Fibroblast of lung (primary cell): ENCODE measurements at regions not wholly inside any gene's neighbourhood (a gene's known extent, or its start where the extent isn't known, plus 50 kb on each side); places are given as distances from the start of the nearest gene placed in this dataset.

Source experiments
- EZH2 ChIP-seq: IDR thresholded peaks from 2 replicates; pipeline ENCODE4 v1.5.1; 2012; ENCODE audit warnings: low read length, control low read depth, mild to moderate bottlenecking; ENCODE audit errors: missing control alignments
- TF ChIP-seq, protein P1 (sequence below), 2 donors: IDR thresholded peaks in 1 of 2; conservative IDR thresholded peaks in 1 of 2; 1 replicate in 1 of 2; 2 replicates in 1 of 2; pipeline ENCODE4 v1.5.1; 2011 to 2012; ENCODE audit warnings: low read length in 2 of 2, control low read depth in 1 of 2, inconsistent platforms in 1 of 2, low read depth in 1 of 2, mild to moderate bottlenecking in 1 of 2

DNA sequence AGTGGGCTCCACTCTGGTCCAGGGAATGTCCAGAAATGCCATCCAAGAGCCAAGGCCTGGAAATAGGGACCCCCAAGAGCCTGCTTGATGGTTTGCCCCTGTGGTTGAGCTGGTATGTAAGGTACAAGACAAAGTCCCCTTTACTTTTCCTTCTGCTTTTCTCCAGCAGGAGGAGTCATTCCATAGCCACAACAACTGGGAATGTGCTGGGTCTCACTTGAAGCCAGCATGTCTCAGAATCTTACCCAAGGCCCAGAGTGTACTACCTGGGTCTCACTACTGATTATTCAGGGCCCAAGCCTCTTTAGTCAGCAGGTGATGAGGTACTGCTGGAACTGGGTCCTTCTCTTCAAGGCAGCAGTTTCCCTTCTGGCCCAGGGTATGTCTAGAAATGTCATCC, 62.1 kb upstream of the CD55 start:
- TF ChIP-seq, protein P1, sequence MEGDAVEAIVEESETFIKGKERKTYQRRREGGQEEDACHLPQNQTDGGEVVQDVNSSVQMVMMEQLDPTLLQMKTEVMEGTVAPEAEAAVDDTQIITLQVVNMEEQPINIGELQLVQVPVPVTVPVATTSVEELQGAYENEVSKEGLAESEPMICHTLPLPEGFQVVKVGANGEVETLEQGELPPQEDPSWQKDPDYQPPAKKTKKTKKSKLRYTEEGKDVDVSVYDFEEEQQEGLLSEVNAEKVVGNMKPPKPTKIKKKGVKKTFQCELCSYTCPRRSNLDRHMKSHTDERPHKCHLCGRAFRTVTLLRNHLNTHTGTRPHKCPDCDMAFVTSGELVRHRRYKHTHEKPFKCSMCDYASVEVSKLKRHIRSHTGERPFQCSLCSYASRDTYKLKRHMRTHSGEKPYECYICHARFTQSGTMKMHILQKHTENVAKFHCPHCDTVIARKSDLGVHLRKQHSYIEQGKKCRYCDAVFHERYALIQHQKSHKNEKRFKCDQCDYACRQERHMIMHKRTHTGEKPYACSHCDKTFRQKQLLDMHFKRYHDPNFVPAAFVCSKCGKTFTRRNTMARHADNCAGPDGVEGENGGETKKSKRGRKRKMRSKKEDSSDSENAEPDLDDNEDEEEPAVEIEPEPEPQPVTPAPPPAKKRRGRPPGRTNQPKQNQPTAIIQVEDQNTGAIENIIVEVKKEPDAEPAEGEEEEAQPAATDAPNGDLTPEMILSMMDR (conservative IDR thresholded peaks at IDR 0.05 in 1 of 2, IDR thresholded peaks at IDR 0.05 in 1 of 2; ENCODE audit: low read depth in 1 of 2, low read length in 2 of 2) = peak; percentile 31 to 52
- no peak for TF ChIP-seq EZH2
